Lung (tissue), 11 donors: ENCODE measurements at regions not wholly inside any gene's neighbourhood (a gene's known extent, or its start where the extent isn't known, plus 50 kb on each side); places are given as distances from the start of the nearest gene placed in this dataset.
A peak's percentile ranks its signal among the peaks of the same experiment; 100 is the strongest.

Experiments used
- ATAC-seq: fragments of 200-7000 bp; cut with Tn5 transposase; one replicate; pipeline ENCODE4 v1.9.1; 2020; ENCODE audit warnings: moderate number of reproducible peaks; ENCODE audit not compliant: insufficient read depth, low FRiP score
- DNase-seq, 3 donors: peaks; one replicate each; pipeline ENCODE4 v3.0.0-alpha.2; 2013 to 2017
- H3K27ac ChIP-seq, 2 donors: one replicate each; pipeline ENCODE4 v1.5.1; 2013; ENCODE audit warnings: mild to moderate bottlenecking in 2 of 2, moderate library complexity in 2 of 2, control low read depth in 1 of 2, inconsistent platforms in 1 of 2, low read depth in 1 of 2, low read length in 1 of 2
- H3K27me3 ChIP-seq, 3 donors: one replicate each; pipeline ENCODE4 v1.5.1; 2013; ENCODE audit warnings: low read length in 2 of 3; ENCODE audit not compliant: control insufficient read depth in 3 of 3, insufficient read depth in 3 of 3
- H3K36me3 ChIP-seq, 4 donors: one replicate each; pipeline ENCODE4 v1.5.1; 2013; ENCODE audit warnings: low read length in 4 of 4, mild to moderate bottlenecking in 1 of 4, moderate library complexity in 1 of 4; ENCODE audit not compliant: control insufficient read depth in 4 of 4, insufficient read depth in 4 of 4
- H3K4me1 ChIP-seq, 5 donors: one replicate each; pipeline ENCODE4 v1.5.1; 2013; ENCODE audit warnings: low read length in 5 of 5, mild to moderate bottlenecking in 2 of 5, moderate library complexity in 1 of 5; ENCODE audit not compliant: control insufficient read depth in 5 of 5, insufficient read depth in 5 of 5
- H3K4me3 ChIP-seq: one replicate; pipeline ENCODE4 v1.5.1; 2013; ENCODE audit warnings: mild to moderate bottlenecking, control low read depth, moderate library complexity
- H3K9ac ChIP-seq, 2 donors: one replicate each; pipeline ENCODE4 v1.5.1; 2013; ENCODE audit warnings: low read length in 2 of 2, control low read depth in 1 of 2; ENCODE audit not compliant: insufficient read depth in 1 of 2
- H3K9me3 ChIP-seq, 4 donors: one replicate each; pipeline ENCODE4 v1.5.1; 2013; ENCODE audit warnings: low read length in 3 of 4, mild to moderate bottlenecking in 1 of 4, moderate library complexity in 1 of 4; ENCODE audit not compliant: control insufficient read depth in 4 of 4, insufficient read depth in 3 of 4
- WGBS, 2 donors: extraction: QIAGEN DNeasy Blood & Tissue Kit; methylation state at CpG; one replicate each; pipeline ENCODE4 v1.1.7; 2013; 5-methylcytosine and 5-hydroxymethylcytosine counted together
- TF ChIP-seq, protein P1 (sequence below): IDR thresholded peaks from 2 replicates; pipeline ENCODE4 v1.5.1; 2012; ENCODE audit warnings: mild to moderate bottlenecking; ENCODE audit errors: control extremely low read depth, extremely low read depth
- donor health status: control.
- donor health status: control.
- donor health status: Bipolar disorder and iron deficiency.
- donor health status: healthy.
- donor health status: DM: yes; HTN: yes; CAD: no.

DNA sequence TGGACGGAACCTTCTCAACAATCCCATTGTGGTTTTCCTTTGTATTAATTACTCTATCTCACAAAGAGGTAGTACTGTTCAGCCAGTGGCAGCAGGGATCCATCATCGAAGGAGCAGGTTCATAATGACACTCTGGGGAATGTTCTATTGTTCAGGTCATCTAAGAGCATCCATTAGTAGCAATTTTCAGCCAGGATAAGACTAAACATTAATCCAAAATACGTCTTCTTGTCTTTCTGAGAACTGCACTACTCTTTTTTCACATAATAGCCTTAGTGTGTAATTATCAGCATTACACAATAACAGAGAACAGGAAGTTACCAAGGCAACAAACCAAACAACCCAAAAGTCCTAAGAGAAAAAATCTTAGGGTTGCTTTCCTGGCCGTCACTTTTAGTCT lies 259.5 kb upstream of the VWC2 start:
- Histone ChIP-seq H3K4me1 (no peaks in the 10 kb centered on the region), H3K27ac (no peak overlapping the region), H3K36me3 (no peaks in the 10 kb centered on the region), H3K27me3 (no peaks in the 10 kb centered on the region), H3K9ac (no peak overlapping the region), H3K9me3 (no peaks in the 10 kb centered on the region), H3K4me3 (no peak overlapping the region)
- ATAC-seq (no peak), DNase-seq (peak in 2 of 3 donors; percentile 44)
- 21% methylated on average over 4 of the region's 4 CpGs for WGBS, 2 donors
- TF ChIP-seq, protein P1, sequence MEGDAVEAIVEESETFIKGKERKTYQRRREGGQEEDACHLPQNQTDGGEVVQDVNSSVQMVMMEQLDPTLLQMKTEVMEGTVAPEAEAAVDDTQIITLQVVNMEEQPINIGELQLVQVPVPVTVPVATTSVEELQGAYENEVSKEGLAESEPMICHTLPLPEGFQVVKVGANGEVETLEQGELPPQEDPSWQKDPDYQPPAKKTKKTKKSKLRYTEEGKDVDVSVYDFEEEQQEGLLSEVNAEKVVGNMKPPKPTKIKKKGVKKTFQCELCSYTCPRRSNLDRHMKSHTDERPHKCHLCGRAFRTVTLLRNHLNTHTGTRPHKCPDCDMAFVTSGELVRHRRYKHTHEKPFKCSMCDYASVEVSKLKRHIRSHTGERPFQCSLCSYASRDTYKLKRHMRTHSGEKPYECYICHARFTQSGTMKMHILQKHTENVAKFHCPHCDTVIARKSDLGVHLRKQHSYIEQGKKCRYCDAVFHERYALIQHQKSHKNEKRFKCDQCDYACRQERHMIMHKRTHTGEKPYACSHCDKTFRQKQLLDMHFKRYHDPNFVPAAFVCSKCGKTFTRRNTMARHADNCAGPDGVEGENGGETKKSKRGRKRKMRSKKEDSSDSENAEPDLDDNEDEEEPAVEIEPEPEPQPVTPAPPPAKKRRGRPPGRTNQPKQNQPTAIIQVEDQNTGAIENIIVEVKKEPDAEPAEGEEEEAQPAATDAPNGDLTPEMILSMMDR, result no peak

DNA sequence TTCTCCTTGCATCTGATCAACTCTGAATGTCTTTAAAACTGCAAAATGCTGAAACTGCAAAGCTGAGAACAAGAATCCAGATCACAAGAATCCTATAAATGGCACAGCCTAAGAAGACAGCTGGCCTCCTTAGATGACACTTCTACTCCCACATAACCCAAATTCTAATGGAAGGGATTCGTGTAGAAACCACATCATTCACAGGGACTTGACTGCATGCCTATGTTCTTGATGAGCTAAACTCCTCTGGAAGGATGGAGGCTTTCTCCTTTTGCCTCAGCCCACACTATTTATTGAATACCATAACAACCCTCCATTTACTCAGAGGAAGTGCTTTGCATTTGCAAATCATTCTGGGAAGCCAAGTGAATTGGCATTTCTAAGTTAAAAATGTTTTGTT lies 252.5 kb upstream of the VWC2 start:
- Histone ChIP-seq H3K27me3 (no peaks in the 10 kb centered on the region), H3K4me1 (no peaks in the 10 kb centered on the region), H3K9me3 (no peaks in the 10 kb centered on the region), H3K4me3 (no peak overlapping the region), H3K36me3 (no peaks in the 10 kb centered on the region), H3K27ac (no peak overlapping the region), H3K9ac (no peak overlapping the region)
- ATAC-seq (peak; percentile 44), DNase-seq (peak in 1 of 3 donors; percentile 1)
- 36 to 60% methylated on average over 1 of the region's 1 CpG for WGBS, 2 donors
- TF ChIP-seq, protein P1, result no peak

DNA sequence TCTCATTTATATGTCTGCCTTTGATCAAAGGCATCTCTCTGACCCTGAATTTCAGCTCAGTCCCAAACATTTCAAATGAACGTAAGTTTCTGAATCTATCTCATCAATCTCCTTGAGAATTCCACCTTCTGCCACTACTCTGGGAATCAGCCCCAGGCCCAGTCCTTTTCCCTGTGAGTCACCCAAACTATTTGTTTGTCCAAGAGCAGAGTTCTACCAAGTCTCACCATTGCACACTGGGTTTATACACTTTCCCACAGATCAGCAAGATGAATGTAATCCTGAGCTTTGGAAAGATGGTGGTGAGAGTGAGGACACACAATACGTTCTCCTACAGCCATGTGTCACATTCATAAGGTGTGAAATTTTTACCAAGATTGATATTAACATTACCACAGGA lies 251.3 kb upstream of the VWC2 start:
- Histone ChIP-seq H3K4me3 (no peak overlapping the region), H3K27me3 (no peaks in the 10 kb centered on the region), H3K9ac (no peak overlapping the region), H3K27ac (no peak overlapping the region), H3K4me1 (no peaks in the 10 kb centered on the region), H3K9me3 (no peaks in the 10 kb centered on the region), H3K36me3 (no peaks in the 10 kb centered on the region)
- ATAC-seq (no peak), DNase-seq (no peak)
- 50 to 53% methylated on average over 2 of the region's 2 CpGs for WGBS, 2 donors
- TF ChIP-seq, protein P1, result no peak

DNA sequence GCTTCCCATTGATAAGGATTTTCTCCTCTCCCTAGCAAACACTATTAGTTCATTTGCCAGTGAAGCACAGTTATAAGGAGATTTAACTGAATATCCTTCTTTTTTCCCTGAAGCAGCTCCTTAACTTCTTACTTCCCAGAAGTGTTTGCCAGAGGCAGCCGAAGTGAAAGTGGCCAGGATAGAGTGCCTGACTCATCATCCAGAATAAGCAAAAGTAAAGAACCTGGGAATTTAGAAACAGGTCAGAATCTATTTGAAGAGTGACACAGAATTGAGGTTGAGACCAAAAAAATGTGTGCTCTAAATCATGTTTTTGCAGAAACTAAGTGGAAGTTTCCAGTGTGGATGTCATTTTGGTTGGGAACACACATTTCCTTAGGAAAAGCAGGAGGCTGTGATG lies 249.6 kb upstream of the VWC2 start:
- Histone ChIP-seq H3K4me1 (no peaks in the 10 kb centered on the region), H3K4me3 (no peak overlapping the region), H3K36me3 (no peaks in the 10 kb centered on the region), H3K27me3 (no peaks in the 10 kb centered on the region), H3K9me3 (no peaks in the 10 kb centered on the region), H3K9ac (no peak overlapping the region), H3K27ac (no peak overlapping the region)
- WGBS, 2 donors, result 62 to 83% methylated on average over 1 of the region's 1 CpG
- TF ChIP-seq, protein P1, result no peak
- peak; percentile 28 for ATAC-seq
- no peak for DNase-seq
